Chondrocyte (in vitro differentiated cells): ENCODE measurements at regions not wholly inside any gene's neighbourhood (a gene's known extent, or its start where the extent isn't known, plus 50 kb on each side); places are given as distances from the start of the nearest gene placed in this dataset.
"Not testable (repeated sequence)": the region's sequence is repeated elsewhere in the genome, so short reads cannot be mapped to it uniquely, and the experiment has no call there.

ENCODE experiments used
- DNase-seq: peaks from one replicate; pipeline ENCODE4 v3.0.0; 2021; ENCODE audit warnings: mixed read lengths, low spot score
- H3K27ac Mint-ChIP-seq: one replicate; pipeline ENCODE4 v1.8.0; 2021; ENCODE audit warnings: mild to moderate bottlenecking, moderate library complexity, mixed read lengths; ENCODE audit not compliant: unreplicated experiment
- H3K27me3 Mint-ChIP-seq: 2 replicates; pipeline ENCODE4 v1.8.0; 2021; ENCODE audit warnings: low read depth, mixed read lengths
- H3K36me3 Mint-ChIP-seq: 2 replicates; pipeline ENCODE4 v1.8.0; 2021; ENCODE audit warnings: low read depth, mixed read lengths
- H3K4me1 Mint-ChIP-seq: 2 replicates; pipeline ENCODE4 v1.8.0; 2021; ENCODE audit warnings: low read depth, mild to moderate bottlenecking, mixed read lengths
- H3K4me3 Mint-ChIP-seq: one replicate; pipeline ENCODE4 v1.8.0; 2021; ENCODE audit warnings: mild to moderate bottlenecking, moderate library complexity, mixed read lengths; ENCODE audit not compliant: unreplicated experiment
- H3K9me3 Mint-ChIP-seq: 2 replicates; pipeline ENCODE4 v1.8.0; 2021; ENCODE audit warnings: low read depth, mixed read lengths
- CTCF ChIP-seq: fragments of 200-600 bp; sonication (generic); IDR thresholded peaks from 2 replicates; pipeline ENCODE4 v1.5.0; 2021; ENCODE audit warnings: antibody characterized with exemption, mild to moderate bottlenecking, moderate library complexity

- Mint-ChIP-seq H3K4me1 (no peaks in the 10 kb centered on the region), H3K4me3 (no peak overlapping the region), H3K27me3 (no peaks in the 10 kb centered on the region), H3K27ac (no peak overlapping the region), H3K9me3 (no peaks in the 10 kb centered on the region), H3K36me3 (no peaks in the 10 kb centered on the region)
- no peak for DNase-seq
- no peak for TF ChIP-seq CTCF
These were observed 582.8 kb upstream of the NRP1 start for GRCh38 chr10:33917069-33917780.

DNA sequence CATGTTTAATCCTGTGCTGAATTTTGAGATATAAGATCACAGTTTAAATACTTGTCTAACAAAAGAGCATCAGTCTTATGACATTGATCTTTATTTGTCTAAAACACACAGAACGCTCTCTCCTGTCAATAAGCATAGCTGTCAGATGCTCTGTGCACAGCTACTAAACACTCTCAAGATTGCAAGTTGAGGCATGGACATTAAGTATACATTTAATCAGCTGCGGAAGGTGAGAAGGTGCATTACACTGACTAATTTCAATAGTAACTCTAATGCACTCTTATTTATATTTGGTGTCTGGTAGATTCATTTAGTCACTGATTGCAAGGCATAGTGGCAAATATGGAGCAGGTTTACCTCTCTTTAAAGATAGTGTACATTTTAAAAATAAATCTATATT is 580.3 kb upstream of the NRP1 start:
- H3K27ac Mint-ChIP-seq = no peak overlapping the region
- DNase-seq = no peak

GRCh38 chr10:33913194-33913593 is 578.7 kb upstream of the NRP1 start:
- Mint-ChIP-seq H3K27ac (no peak overlapping the region), H3K4me3 (no peak overlapping the region), H3K9me3 (no peaks in the 10 kb centered on the region), H3K36me3 (no peaks in the 10 kb centered on the region), H3K27me3 (no peaks in the 10 kb centered on the region), H3K4me1 (no peaks in the 10 kb centered on the region)
- no peak for DNase-seq
- TF ChIP-seq CTCF = no peak

More for the DNA sequence above, 580.3 kb upstream of the NRP1 start:
- no peaks in the 10 kb centered on the region for H3K9me3 Mint-ChIP-seq
- TF ChIP-seq CTCF = no peak
- no peaks in the 10 kb centered on the region for H3K27me3 Mint-ChIP-seq
- no peak overlapping the region for H3K4me3 Mint-ChIP-seq
- no peaks in the 10 kb centered on the region for H3K36me3 Mint-ChIP-seq
- no peaks in the 10 kb centered on the region for H3K4me1 Mint-ChIP-seq

GRCh38 chr10:33909476-33909875 is 575.0 kb upstream of the NRP1 start:
- DNase-seq, H3K4me1 Mint-ChIP-seq, H3K27me3 Mint-ChIP-seq, H3K36me3 Mint-ChIP-seq, H3K27ac Mint-ChIP-seq, H3K4me3 Mint-ChIP-seq, H3K9me3 Mint-ChIP-seq: not testable (repeated sequence)

DNA sequence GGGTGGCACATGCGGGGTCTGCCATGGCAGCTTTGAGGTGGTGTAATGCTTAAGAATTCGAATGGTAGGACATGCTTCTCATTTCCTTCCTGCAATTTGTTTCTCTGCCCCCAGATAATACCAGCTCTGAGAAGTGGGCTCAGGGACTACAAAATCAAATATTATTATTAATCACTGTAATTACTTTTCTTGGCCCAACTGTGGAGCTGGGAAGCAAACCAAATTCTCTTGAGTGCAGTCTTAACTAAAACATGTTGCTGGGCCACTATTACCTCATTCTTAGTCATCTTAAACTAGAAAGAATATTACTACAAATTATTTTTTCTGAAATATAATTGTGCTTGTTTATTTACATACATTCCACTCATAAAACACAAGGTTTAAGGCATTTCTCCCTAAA is 566.7 kb upstream of the NRP1 start:
- TF ChIP-seq CTCF = no peak
- Mint-ChIP-seq H3K4me1 (peaks cover 41% of the 10 kb centered on the region), H3K36me3 (peaks cover 1% of the 10 kb centered on the region), H3K27me3 (no peaks in the 10 kb centered on the region), H3K4me3 (no peak overlapping the region), H3K9me3 (peaks cover 9% of the 10 kb centered on the region), H3K27ac (peak overlapping the region; percentile 83)
- no peak for DNase-seq

DNA sequence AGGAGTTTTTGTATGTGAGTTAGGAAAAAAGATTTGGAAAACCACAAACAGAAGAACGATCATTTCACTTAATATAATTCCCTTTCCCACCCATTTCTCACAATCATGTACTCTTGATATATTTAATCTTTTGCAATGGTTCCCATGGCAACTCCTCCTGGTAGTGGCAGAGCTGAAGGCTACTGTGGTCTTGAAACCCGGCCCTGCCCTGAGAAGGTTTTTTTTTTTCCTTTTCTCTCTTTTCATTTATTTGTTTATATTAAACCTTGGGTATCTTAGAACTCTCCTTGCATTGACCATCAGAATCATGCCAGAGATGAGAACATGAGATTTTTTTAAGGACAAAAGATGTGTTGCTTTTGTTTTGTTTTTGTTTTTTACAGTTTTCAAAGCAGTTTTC is 566.1 kb upstream of the NRP1 start:
- H3K36me3 Mint-ChIP-seq = peaks cover 1% of the 10 kb centered on the region
- no peak for DNase-seq
- no peak for TF ChIP-seq CTCF
- peaks cover 9% of the 10 kb centered on the region for H3K9me3 Mint-ChIP-seq
- peak overlapping the region; percentile 83 for H3K27ac Mint-ChIP-seq
- peaks cover 41% of the 10 kb centered on the region for H3K4me1 Mint-ChIP-seq
- H3K4me3 Mint-ChIP-seq = no peak overlapping the region
- no peaks in the 10 kb centered on the region for H3K27me3 Mint-ChIP-seq
